MM.1S (cell line): ENCODE measurements at regions not wholly inside any gene's neighbourhood (a gene's known extent, or its start where the extent isn't known, plus 50 kb on each side); places are given as distances from the start of the nearest gene placed in this dataset.
"Not testable (repeated sequence)": the region's sequence is repeated elsewhere in the genome, so short reads cannot be mapped to it uniquely, and the experiment has no call there.

Experiments used
- EZH2 ChIP-seq: fragments of 300-600 bp; sonication (generic); optimal IDR thresholded peaks from 2 replicates; pipeline ENCODE3; 2017; ENCODE audit warnings: low read depth, mild to moderate bottlenecking, antibody characterized with exemption, low read length, mixed read lengths
- EZH2phosphoT487 ChIP-seq: fragments of 300-600 bp; sonication (generic); IDR thresholded peaks from 2 replicates; pipeline ENCODE4 v1.6.1; 2018; ENCODE audit warnings: antibody characterized with exemption, low read length
- TF ChIP-seq, protein P1 (sequence below): fragments of 300-600 bp; sonication (generic); IDR thresholded peaks from 2 replicates; pipeline ENCODE4 v1.5.1; 2016; ENCODE audit warnings: antibody characterized with exemption, low read length, mixed read lengths

DNA sequence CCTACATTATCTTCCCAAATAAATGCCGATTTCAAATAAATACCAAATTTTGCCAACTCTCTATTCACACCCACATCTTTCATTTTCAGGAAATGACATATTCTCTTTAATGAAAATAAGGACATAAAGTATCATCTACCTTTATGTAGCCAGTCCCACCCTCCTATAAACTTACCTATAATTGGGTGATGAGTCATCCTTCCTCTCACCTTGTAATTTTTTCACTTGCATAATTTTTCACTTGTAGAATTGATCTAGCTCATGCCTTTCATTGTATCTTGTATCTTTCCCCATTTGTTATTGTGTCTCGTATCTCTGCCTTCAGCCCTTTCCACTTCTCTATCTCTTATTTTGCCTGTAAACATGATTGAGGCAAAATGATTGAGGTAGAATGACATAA, 135.3 kb upstream of the NIPA1 start:
- TF ChIP-seq, protein P1, sequence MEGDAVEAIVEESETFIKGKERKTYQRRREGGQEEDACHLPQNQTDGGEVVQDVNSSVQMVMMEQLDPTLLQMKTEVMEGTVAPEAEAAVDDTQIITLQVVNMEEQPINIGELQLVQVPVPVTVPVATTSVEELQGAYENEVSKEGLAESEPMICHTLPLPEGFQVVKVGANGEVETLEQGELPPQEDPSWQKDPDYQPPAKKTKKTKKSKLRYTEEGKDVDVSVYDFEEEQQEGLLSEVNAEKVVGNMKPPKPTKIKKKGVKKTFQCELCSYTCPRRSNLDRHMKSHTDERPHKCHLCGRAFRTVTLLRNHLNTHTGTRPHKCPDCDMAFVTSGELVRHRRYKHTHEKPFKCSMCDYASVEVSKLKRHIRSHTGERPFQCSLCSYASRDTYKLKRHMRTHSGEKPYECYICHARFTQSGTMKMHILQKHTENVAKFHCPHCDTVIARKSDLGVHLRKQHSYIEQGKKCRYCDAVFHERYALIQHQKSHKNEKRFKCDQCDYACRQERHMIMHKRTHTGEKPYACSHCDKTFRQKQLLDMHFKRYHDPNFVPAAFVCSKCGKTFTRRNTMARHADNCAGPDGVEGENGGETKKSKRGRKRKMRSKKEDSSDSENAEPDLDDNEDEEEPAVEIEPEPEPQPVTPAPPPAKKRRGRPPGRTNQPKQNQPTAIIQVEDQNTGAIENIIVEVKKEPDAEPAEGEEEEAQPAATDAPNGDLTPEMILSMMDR: not testable (repeated sequence)
- not testable (repeated sequence) for TF ChIP-seq EZH2phosphoT487, EZH2
